ENCODE measurements at regions not wholly inside any gene's neighbourhood (a gene's known extent, or its start where the extent isn't known, plus 50 kb on each side); places are given as distances from the start of the nearest gene placed in this dataset.

DNA sequence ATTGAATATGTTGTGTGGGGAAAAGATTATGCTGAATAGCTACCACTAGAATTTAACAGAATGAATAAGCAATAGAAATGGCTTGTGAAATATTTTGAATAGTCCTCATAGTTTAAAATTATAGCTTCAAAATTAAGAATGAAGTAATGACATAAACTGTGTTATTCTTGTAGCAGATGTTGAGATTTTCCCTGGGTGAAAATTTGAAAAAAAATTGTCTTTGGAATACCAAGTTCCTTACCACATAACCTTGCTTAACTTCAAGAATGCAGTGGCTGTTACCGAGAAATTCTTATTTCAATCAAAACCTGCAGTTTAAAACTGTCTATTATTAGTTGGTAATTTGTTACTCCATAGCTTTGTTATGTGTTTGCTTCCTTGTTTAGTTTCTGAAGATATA lies 1268.6 kb downstream of the RAPGEF2 start:
- WGBS, 2 experiments (ENCODE audit: extremely low coverage in 1 of 2, insufficient coverage in 1 of 2, insufficient read length in 1 of 2, insufficient replicate concordance in 2 of 2, low coverage in 1 of 2, low lambda C conversion rate in 2 of 2, missing lambda C conversion rate in 1 of 2): 97% methylated on average over 1 of the region's 1 CpG; no CpG with 5 or more reads in 1 of the 2 experiments
- no peak for FAIRE-seq
- CTCF ChIA-PET (ENCODE audit: partially characterized antibody): interaction anchor here (1.1 kb wide), 1 partner anchor 18 kb away, joined by 4 read pairs; no protein-coding TSS in a partner anchor

More for the DNA sequence above, 1268.6 kb downstream of the RAPGEF2 start:
- H3K18ac ChIP-seq (ENCODE audit: extremely low read depth, low read length): no peak overlapping the region
- no peaks in the 10 kb centered on the region for H3K36me3 ChIP-seq (ENCODE audit: control insufficient read depth in 2 of 4, insufficient read depth in 4 of 4, low read length in 3 of 4)
- no peaks in the 10 kb centered on the region for H3K9me3 ChIP-seq (ENCODE audit: insufficient read depth in 2 of 2, low read depth in 1 of 2, low read length in 1 of 2)
- no peak overlapping the region for H2BK12ac ChIP-seq (ENCODE audit: low read depth, low read length)
- H3K9ac ChIP-seq (replicated peaks in 1 of 4; ENCODE audit: extremely low read depth in 1 of 4, low read depth in 3 of 4, low read length in 3 of 4): no peak overlapping the region
- H2BK15ac ChIP-seq (ENCODE audit: low read length): no peak overlapping the region
- no peak overlapping the region for H4K5ac ChIP-seq (ENCODE audit: insufficient read length, low read depth, low read length)
- peaks cover 0 to 1% (median 0%) of the 10 kb centered on the region in 4 experiments; a peak in 1 of 7 replicates for H3K27me3 ChIP-seq (replicated peaks in 1 of 4; ENCODE audit: control insufficient read depth in 3 of 4, extremely low read depth in 1 of 4, insufficient read depth in 3 of 4, low read length in 3 of 4)
- H2AFZ ChIP-seq (ENCODE audit: low read length): no peak overlapping the region
- H4K91ac ChIP-seq (replicated peaks; ENCODE audit: insufficient read length, low read length): no peak overlapping the region
- DNase-seq (ENCODE audit: low read depth in 1 of 2, low spot score in 2 of 2): no peak
- H2BK5ac ChIP-seq (ENCODE audit: low read depth, low read length): no peak overlapping the region
- no peak overlapping the region for H3K4me2 ChIP-seq (ENCODE audit: insufficient read depth in 1 of 2, low read depth in 2 of 2, low read length in 2 of 2)
- TF ChIP-seq SIRT6 (IDR thresholded peaks at IDR 0.05; ENCODE audit: low read length) (no peak), GABPA (IDR thresholded peaks at IDR 0.05; ENCODE audit: borderline replicate concordance, insufficient read depth, low read length) (no peak), FOSL1 (IDR thresholded peaks at IDR 0.05; ENCODE audit: insufficient read depth, low read depth, low read length) (no peak), SRF (IDR thresholded peaks at IDR 0.05; ENCODE audit: low read depth, low read length) (no peak), SP2 (IDR thresholded peaks at IDR 0.05; ENCODE audit: low read length) (no peak), CTBP2 (IDR thresholded peaks at IDR 0.05; ENCODE audit: borderline replicate concordance, insufficient read depth, insufficient read length, low read length) (no peak), POLR2A (IDR thresholded peaks at IDR 0.05; ENCODE audit: control extremely low read depth in 1 of 2, low read depth in 2 of 2, low read length in 2 of 2) (no peak)
- no peak overlapping the region for H3K4me3 ChIP-seq (ENCODE audit: extremely low read depth in 1 of 4, insufficient read depth in 2 of 4, low read depth in 3 of 4, low read length in 4 of 4)
- H3K56ac ChIP-seq (replicated peaks; ENCODE audit: insufficient read length, low read depth, low read length): no peak overlapping the region
- POLR2A ChIA-PET (ENCODE audit: partially characterized antibody): no interaction called here
- H2BK20ac ChIP-seq (ENCODE audit: low read length): no peak overlapping the region
- H4K20me1 ChIP-seq (replicated peaks in 1 of 2; ENCODE audit: control insufficient read depth in 1 of 2, insufficient read depth in 2 of 2, low read length in 2 of 2): no peaks in the 10 kb centered on the region
- no peaks in the 10 kb centered on the region for H3K79me1 ChIP-seq (ENCODE audit: low read depth, low read length)
- H3K23me2 ChIP-seq (ENCODE audit: low read depth, low read length): no peaks in the 10 kb centered on the region
- no peak overlapping the region for H4K8ac ChIP-seq (ENCODE audit: extremely low read depth, insufficient read depth, low read length)
- H3K4me1 ChIP-seq (replicated peaks in 1 of 4; ENCODE audit: control insufficient read depth in 3 of 4, insufficient read depth in 4 of 4, low read length in 3 of 4): no peaks in the 10 kb centered on the region
- H3K79me2 ChIP-seq (ENCODE audit: control insufficient read depth in 1 of 2, insufficient read depth in 2 of 2, low read length in 2 of 2): no peaks in the 10 kb centered on the region
- H2BK120ac ChIP-seq (replicated peaks; ENCODE audit: low read depth, low read length): no peak overlapping the region
- no peak overlapping the region for H2AK5ac ChIP-seq (ENCODE audit: low read depth, low read length)
- H3K23ac ChIP-seq (ENCODE audit: insufficient read length): no peak overlapping the region
- H3K4ac ChIP-seq (replicated peaks; ENCODE audit: insufficient read length, low read depth, low read length): no peak overlapping the region
- no peak overlapping the region for H3K14ac ChIP-seq (ENCODE audit: insufficient read length)
- no peak overlapping the region for H3K27ac ChIP-seq (ENCODE audit: low read depth, low read length)

All from H1 (cell line).